Activated B cell treated with CpG ODN at 0.5 μM for 24 hours (primary cell): ENCODE measurements at regions not wholly inside any gene's neighbourhood (a gene's known extent, or its start where the extent isn't known, plus 50 kb on each side); places are given as distances from the start of the nearest gene placed in this dataset.

Experiments used
- ATAC-seq: fragments of 200-7000 bp; cut with Tn5 transposase; one replicate; pipeline ENCODE4 v1.10.0; 2021; ENCODE audit warnings: low read depth, mild to moderate bottlenecking, moderate library complexity
- CTCF ChIA-PET: fragments of 350-600 bp; sonication (Branson Sonifier 250); formaldehyde crosslinking; loops from one replicate; lab custom pipeline; 2021; ENCODE audit warnings: antibody characterized with exemption; lab: Charles Lee
- POLR2A ChIA-PET: fragments of 350-600 bp; sonication (Branson Sonifier 250); formaldehyde crosslinking; loops from one replicate; lab custom pipeline; 2021; ENCODE audit warnings: antibody characterized with exemption; lab: Charles Lee
- DNase-seq: peaks from one replicate; pipeline ENCODE4 v3.0.0; 2022
- H3K27ac Mint-ChIP-seq: one replicate; pipeline ENCODE4 v1.8.0; 2020; ENCODE audit warnings: mixed read lengths
- H3K27me3 Mint-ChIP-seq: one replicate; pipeline ENCODE4 v1.8.0; 2021; ENCODE audit warnings: mixed read lengths
- H3K36me3 Mint-ChIP-seq: one replicate; pipeline ENCODE4 v1.8.0; 2021; ENCODE audit warnings: low read depth, mixed read lengths
- H3K4me1 Mint-ChIP-seq: one replicate; pipeline ENCODE4 v1.8.0; 2021; ENCODE audit warnings: mixed read lengths
- H3K4me3 Mint-ChIP-seq: one replicate; pipeline ENCODE4 v1.8.0; 2020; ENCODE audit warnings: mild to moderate bottlenecking, mixed read lengths
- H3K9me3 Mint-ChIP-seq: one replicate; pipeline ENCODE4 v1.8.0; 2020; ENCODE audit warnings: mixed read lengths
- intact Hi-C: fragments of 100-400 bp; cut with micrococcal nuclease; formaldehyde crosslinking; loops from one replicate; pipeline ENCODE4 v1.15.1; 2024
- TF ChIP-seq, protein P1 (sequence below): fragments of 200-600 bp; IDR thresholded peaks from one replicate; pipeline ENCODE4 v1.8.0; 2022; ENCODE audit warnings: antibody characterized with exemption, mild to moderate bottlenecking

DNA sequence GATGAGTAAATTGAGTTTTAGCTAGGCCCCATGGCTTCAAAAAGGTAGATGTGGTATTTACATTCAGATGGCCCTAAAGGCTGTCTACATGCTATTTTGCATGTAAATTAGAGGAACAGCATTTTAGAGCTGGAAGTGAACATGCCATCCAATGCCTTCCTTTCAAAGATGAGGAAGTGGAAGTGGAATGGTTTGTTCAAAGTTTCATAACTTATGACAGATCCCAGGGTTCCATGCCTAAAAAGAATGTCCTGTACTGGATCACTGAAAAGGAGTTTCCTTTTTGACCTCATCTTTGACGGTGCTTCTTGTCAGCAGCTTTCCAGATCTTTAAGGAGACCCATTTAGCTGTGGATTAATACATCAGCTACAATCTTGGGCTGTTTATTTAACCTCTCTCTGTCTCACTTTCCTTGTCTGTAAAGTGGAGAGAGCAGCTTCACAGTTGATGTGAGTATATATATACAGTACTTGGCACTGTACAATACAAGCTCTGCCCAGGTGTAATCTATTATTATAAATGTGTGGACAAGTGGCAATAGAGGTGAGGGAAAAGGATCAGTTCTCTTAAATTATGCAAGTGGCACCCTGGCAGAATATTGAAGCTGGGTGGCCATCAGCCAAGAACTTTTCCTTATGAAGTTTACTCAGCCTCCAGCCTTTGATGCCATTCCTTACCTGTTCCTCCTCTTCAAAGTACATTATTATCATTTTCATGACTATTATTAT, 68.7 kb upstream of the GOLGA8B start:
- intact Hi-C loops = no loop called here
- no peaks in the 10 kb centered on the region for H3K9me3 Mint-ChIP-seq
- H3K36me3 Mint-ChIP-seq = no peaks in the 10 kb centered on the region
- DNase-seq = no peak
- H3K27ac Mint-ChIP-seq = no peak overlapping the region
- CTCF ChIA-PET = no interaction called here
- TF ChIP-seq, protein P1, sequence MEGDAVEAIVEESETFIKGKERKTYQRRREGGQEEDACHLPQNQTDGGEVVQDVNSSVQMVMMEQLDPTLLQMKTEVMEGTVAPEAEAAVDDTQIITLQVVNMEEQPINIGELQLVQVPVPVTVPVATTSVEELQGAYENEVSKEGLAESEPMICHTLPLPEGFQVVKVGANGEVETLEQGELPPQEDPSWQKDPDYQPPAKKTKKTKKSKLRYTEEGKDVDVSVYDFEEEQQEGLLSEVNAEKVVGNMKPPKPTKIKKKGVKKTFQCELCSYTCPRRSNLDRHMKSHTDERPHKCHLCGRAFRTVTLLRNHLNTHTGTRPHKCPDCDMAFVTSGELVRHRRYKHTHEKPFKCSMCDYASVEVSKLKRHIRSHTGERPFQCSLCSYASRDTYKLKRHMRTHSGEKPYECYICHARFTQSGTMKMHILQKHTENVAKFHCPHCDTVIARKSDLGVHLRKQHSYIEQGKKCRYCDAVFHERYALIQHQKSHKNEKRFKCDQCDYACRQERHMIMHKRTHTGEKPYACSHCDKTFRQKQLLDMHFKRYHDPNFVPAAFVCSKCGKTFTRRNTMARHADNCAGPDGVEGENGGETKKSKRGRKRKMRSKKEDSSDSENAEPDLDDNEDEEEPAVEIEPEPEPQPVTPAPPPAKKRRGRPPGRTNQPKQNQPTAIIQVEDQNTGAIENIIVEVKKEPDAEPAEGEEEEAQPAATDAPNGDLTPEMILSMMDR = no peak
- peaks cover 6% of the 10 kb centered on the region for H3K27me3 Mint-ChIP-seq
- H3K4me1 Mint-ChIP-seq = no peaks in the 10 kb centered on the region
- no peak for ATAC-seq
- POLR2A ChIA-PET = no interaction called here
- no peak overlapping the region for H3K4me3 Mint-ChIP-seq

DNA sequence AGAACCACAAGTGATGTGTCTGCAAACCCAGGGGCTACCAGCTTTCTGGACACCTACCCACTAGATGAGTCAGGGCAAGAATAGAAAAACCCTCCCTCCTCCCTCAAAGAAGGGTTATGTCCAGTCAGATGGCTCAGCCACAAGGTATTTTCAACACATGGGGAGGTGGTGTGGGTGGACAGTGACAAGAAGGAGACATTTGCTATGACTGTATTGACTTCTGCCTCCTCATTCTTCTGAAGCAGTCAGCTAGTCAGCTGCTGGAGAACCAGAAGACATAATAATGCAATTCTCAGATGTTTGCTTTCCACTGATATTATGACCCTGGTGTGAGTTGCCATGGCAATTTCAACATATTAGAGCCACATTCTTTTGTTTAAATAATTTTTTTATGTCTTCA, 66.7 kb upstream of the GOLGA8B start:
- POLR2A ChIA-PET = no interaction called here
- ATAC-seq (no peak), DNase-seq (no peak)
- no peaks in the 10 kb centered on the region for H3K36me3 Mint-ChIP-seq
- no peak overlapping the region for H3K27ac Mint-ChIP-seq
- intact Hi-C loops = no loop called here
- TF ChIP-seq, protein P1 = no peak
- H3K4me1 Mint-ChIP-seq = no peaks in the 10 kb centered on the region
- H3K27me3 Mint-ChIP-seq = peaks cover 8% of the 10 kb centered on the region
- no peak overlapping the region for H3K4me3 Mint-ChIP-seq
- no peaks in the 10 kb centered on the region for H3K9me3 Mint-ChIP-seq
- CTCF ChIA-PET = no interaction called here

GRCh38 chr15:34648294-34648631, 64.8 kb upstream of the GOLGA8B start:
- ChIA-PET CTCF (no interaction called here), POLR2A (no interaction called here)
- DNase-seq (no peak), ATAC-seq (no peak)
- H3K9me3 Mint-ChIP-seq = peaks cover 2% of the 10 kb centered on the region
- no peaks in the 10 kb centered on the region for H3K4me1 Mint-ChIP-seq
- no peak overlapping the region for H3K4me3 Mint-ChIP-seq
- H3K27ac Mint-ChIP-seq = no peak overlapping the region
- H3K27me3 Mint-ChIP-seq = peaks cover 11% of the 10 kb centered on the region
- no peaks in the 10 kb centered on the region for H3K36me3 Mint-ChIP-seq
- TF ChIP-seq, protein P1 = no peak
- intact Hi-C loops = no loop called here

DNA sequence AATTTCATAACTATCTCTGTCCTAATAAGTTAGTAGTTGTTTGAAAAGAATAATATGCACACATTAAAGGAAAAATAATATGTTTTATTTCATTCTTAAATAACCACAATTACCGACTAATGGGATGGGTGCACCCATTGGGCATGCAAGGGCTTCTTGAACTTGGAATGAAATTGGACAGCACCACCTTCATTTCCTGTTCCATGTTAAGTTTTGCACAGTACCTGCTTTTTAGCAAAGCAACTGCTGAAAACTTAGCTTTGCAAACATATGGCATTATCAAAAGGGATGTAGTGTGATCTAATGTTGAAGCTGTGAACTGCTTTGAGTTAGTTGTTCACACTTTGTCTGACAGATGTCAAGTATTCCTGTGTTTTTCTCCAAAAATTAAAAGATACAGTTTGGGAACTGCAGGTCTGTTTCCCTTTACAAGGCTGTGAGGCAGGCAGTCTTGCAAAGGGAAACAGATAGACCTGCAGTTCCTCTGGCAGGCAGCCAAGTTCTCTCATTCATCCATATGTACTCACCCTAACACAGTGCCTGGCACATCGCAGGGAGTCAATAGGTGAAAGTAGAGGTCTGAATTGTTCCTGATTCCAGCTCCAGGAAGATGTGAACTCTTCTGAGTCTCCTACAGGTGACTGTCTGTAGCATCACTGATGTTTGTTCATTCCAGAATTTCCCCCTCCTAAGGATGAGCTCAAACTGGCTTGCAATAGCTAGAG, 64.3 kb upstream of the GOLGA8B start:
- CTCF ChIA-PET = no interaction called here
- DNase-seq (no peak), ATAC-seq (no peak)
- no peaks in the 10 kb centered on the region for H3K36me3 Mint-ChIP-seq
- intact Hi-C loops = no loop called here
- peaks cover 2% of the 10 kb centered on the region for H3K9me3 Mint-ChIP-seq
- no peak overlapping the region for H3K27ac Mint-ChIP-seq
- H3K4me3 Mint-ChIP-seq = no peak overlapping the region
- TF ChIP-seq, protein P1 = no peak
- POLR2A ChIA-PET = no interaction called here
- no peaks in the 10 kb centered on the region for H3K4me1 Mint-ChIP-seq
- H3K27me3 Mint-ChIP-seq = peaks cover 11% of the 10 kb centered on the region

DNA sequence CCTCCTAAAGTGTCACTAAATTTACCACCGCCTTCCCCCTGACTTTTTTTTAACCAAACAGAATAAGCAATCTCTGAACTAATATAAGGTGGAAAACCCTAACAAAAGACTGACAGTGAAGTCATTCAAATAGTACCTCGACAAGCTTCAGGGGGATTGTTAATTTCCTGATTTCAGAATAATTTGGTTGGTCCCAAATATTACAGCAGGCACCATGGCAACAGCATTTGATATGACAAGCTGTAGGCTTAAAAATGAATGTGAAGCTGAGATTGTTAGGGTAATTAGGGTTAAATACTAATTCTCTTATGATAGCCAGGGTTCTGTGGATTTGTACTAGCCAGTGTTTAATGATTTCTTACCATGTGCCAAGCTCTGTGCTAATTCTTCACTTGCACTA, 63.5 kb upstream of the GOLGA8B start:
- intact Hi-C loops = no loop called here
- Mint-ChIP-seq H3K4me1 (no peaks in the 10 kb centered on the region), H3K27me3 (peaks cover 11% of the 10 kb centered on the region), H3K27ac (no peak overlapping the region), H3K9me3 (peaks cover 2% of the 10 kb centered on the region), H3K36me3 (no peaks in the 10 kb centered on the region), H3K4me3 (no peak overlapping the region)
- TF ChIP-seq, protein P1 = no peak
- DNase-seq (no peak), ATAC-seq (no peak)
- ChIA-PET CTCF (no interaction called here), POLR2A (no interaction called here)
